Endothelial cell of umbilical vein (primary cell): ENCODE measurements at regions not wholly inside any gene's neighbourhood (a gene's known extent, or its start where the extent isn't known, plus 50 kb on each side); places are given as distances from the start of the nearest gene placed in this dataset.

Experiments
- BruUV-seq: library from RNA; stranded (reverse); fragments of 400-500 nt; replicated peaks from 2 replicates; lab custom pipeline; 2021; lab: Mats Ljungman, UMichigan
- CTCF ChIA-PET: fragments of 300-600, 350-600 bp; sonication (Branson Sonifier 250); formaldehyde crosslinking; loops from one replicate; lab custom pipeline; 2021; ENCODE audit warnings: antibody characterized with exemption, inconsistent platforms; lab: Charles Lee
- POLR2A ChIA-PET: fragments of 300-600, 350-600 bp; sonication (Branson Sonifier 250); formaldehyde crosslinking; loops from one replicate; lab custom pipeline; 2021; ENCODE audit warnings: antibody characterized with exemption, inconsistent platforms; lab: Charles Lee
- DNase-seq: peaks from one replicate; pipeline ENCODE4 v3.0.0-alpha.2; 2011; ENCODE audit warnings: low read depth, low spot score
- FAIRE-seq: peaks from 2 replicates; lab custom pipeline; 2011; peaks lifted over from hg19 to GRCh38; lab: Jason Lieb, UNC
- H2AFZ ChIP-seq: 2 replicates; pipeline ENCODE4 v1.6.0; 2012; ENCODE audit warnings: low read depth, low read length, control low read depth, inconsistent platforms
- H3K27ac ChIP-seq: 2 replicates; pipeline ENCODE4 v1.5.1; 2011; ENCODE audit warnings: low read depth, mild to moderate bottlenecking, control low read depth, low read length, moderate library complexity; ENCODE audit not compliant: insufficient read depth
- H3K27me3 ChIP-seq, 2 experiments: 2 replicates each; pipeline versions ENCODE4 v1.6.0 to v1.6.1; 2011; ENCODE audit warnings: low read length in 2 of 2, mixed read lengths in 1 of 2; ENCODE audit not compliant: control insufficient read depth in 2 of 2, insufficient read depth in 2 of 2
- H3K36me3 ChIP-seq, 2 experiments: 2 replicates in 1 of 2; 3 replicates in 1 of 2; pipeline ENCODE4 v1.5.1; 2011; ENCODE audit warnings: low read length in 2 of 2, mild to moderate bottlenecking in 1 of 2, moderate library complexity in 1 of 2; ENCODE audit not compliant: control insufficient read depth in 2 of 2, insufficient read depth in 2 of 2; ENCODE audit errors: extremely low read depth in 1 of 2
- H3K4me1 ChIP-seq: 3 replicates; pipeline ENCODE4 v1.5.1; 2011; ENCODE audit warnings: mild to moderate bottlenecking, low read length; ENCODE audit not compliant: control insufficient read depth, insufficient read depth; ENCODE audit errors: extremely low read depth
- H3K4me2 ChIP-seq: 2 replicates; pipeline ENCODE4 v1.6.1; 2011; ENCODE audit warnings: low read length, control low read depth, mixed read lengths; ENCODE audit not compliant: insufficient read depth
- H3K4me3 ChIP-seq, 3 experiments: fragments of 200-600 bp in 1 of 3; sonication (generic), shearing (Covaris generic) in 1 of 3; replicated peaks in 1 of 3; 2 replicates each; pipeline ENCODE4 v1.5.1; 2011 to 2016; ENCODE audit warnings: control low read depth in 3 of 3, low read length in 3 of 3, mild to moderate bottlenecking in 2 of 3, inconsistent platforms in 1 of 3, low read depth in 1 of 3, moderate library complexity in 1 of 3; ENCODE audit not compliant: insufficient read depth in 1 of 3
- H3K79me2 ChIP-seq: 2 replicates; pipeline ENCODE4 v1.6.0; 2012; ENCODE audit warnings: low read length, inconsistent platforms; ENCODE audit not compliant: control insufficient read depth, insufficient read depth
- H3K9ac ChIP-seq: replicated peaks from 2 replicates; pipeline ENCODE3; 2011; ENCODE audit warnings: low read length, control low read depth; ENCODE audit not compliant: insufficient read depth; ENCODE audit errors: extremely low read depth
- H3K9me1 ChIP-seq: replicated peaks from 3 replicates; pipeline ENCODE4 v1.6.0; 2011; ENCODE audit warnings: mild to moderate bottlenecking, low read length; ENCODE audit not compliant: control insufficient read depth, insufficient read depth; ENCODE audit errors: extremely low read depth
- H3K9me3 ChIP-seq: replicated peaks from 2 replicates; pipeline ENCODE4 v1.5.1; 2012; ENCODE audit warnings: low read length, inconsistent platforms; ENCODE audit not compliant: control insufficient read depth, insufficient read depth
- H4K20me1 ChIP-seq: replicated peaks from 2 replicates; pipeline ENCODE3; 2011; ENCODE audit warnings: mild to moderate bottlenecking, low read length; ENCODE audit not compliant: control insufficient read depth, insufficient read depth; ENCODE audit errors: extremely low read depth
- EZH2 ChIP-seq: IDR thresholded peaks from 2 replicates; pipeline ENCODE4 v1.6.1; 2012; ENCODE audit warnings: borderline replicate concordance, low read depth, mild to moderate bottlenecking, moderate library complexity, low read length, inconsistent platforms; ENCODE audit not compliant: severe bottlenecking
- FOS ChIP-seq: IDR thresholded peaks from 2 replicates; pipeline ENCODE4 v1.6.1; 2011; ENCODE audit warnings: mild to moderate bottlenecking, low read length, moderate library complexity, borderline replicate concordance; ENCODE audit not compliant: insufficient read depth
- GATA2 ChIP-seq: IDR thresholded peaks from 2 replicates; pipeline ENCODE4 v1.7.0; 2011; ENCODE audit warnings: low read depth, mild to moderate bottlenecking, moderate library complexity, mixed read lengths, low read length; ENCODE audit not compliant: insufficient read length, insufficient read depth
- JUN ChIP-seq: IDR thresholded peaks from 2 replicates; pipeline ENCODE4 v1.6.1; 2011; ENCODE audit warnings: borderline replicate concordance, low read depth; ENCODE audit not compliant: insufficient read length, insufficient read depth
- MAX ChIP-seq: IDR thresholded peaks from 2 replicates; pipeline ENCODE4 v1.6.1; 2011; ENCODE audit not compliant: insufficient read depth, insufficient read length
- MYC ChIP-seq: IDR thresholded peaks from one replicate; pipeline ENCODE4 v1.6.1; 2011; ENCODE audit warnings: mild to moderate bottlenecking, low read depth, low read length
- POLR2A ChIP-seq: IDR thresholded peaks from 2 replicates; pipeline ENCODE4 v1.6.1; 2012; ENCODE audit warnings: low read depth, mild to moderate bottlenecking, control low read depth, low read length
- POLR2AphosphoS5 ChIP-seq: IDR thresholded peaks from 2 replicates; pipeline ENCODE4 v1.6.1; 2012; ENCODE audit warnings: low read depth, mild to moderate bottlenecking, control low read depth, low read length, moderate library complexity; ENCODE audit not compliant: insufficient read depth
- dilution Hi-C: fragments of 300-500 bp; cut with MboI; formaldehyde crosslinking; loops from one replicate; pipeline ENCODE4 v1.15.0; 2019; ENCODE audit warnings: low sequenced_read_pairs; ENCODE audit not compliant: extremely low pct_ligation_motif_present
- intact Hi-C: fragments of 100-400 bp; cut with micrococcal nuclease; formaldehyde crosslinking; loops from one replicate; pipeline ENCODE4 v1.10.0; 2022
- TF ChIP-seq, protein P1 (sequence below), 2 donors: IDR thresholded peaks; 1 replicate in 1 of 2; 2 replicates in 1 of 2; pipeline ENCODE4 v1.5.1; 2011; ENCODE audit warnings: low read length in 2 of 2, mild to moderate bottlenecking in 2 of 2, moderate library complexity in 2 of 2, control low read depth in 1 of 2, inconsistent platforms in 1 of 2, low read depth in 1 of 2; ENCODE audit not compliant: insufficient read depth in 1 of 2; ENCODE audit errors: extremely low read depth in 1 of 2

- CTCF ChIA-PET, result interaction anchor here (1.6 kb wide), 1 partner anchor 67 kb away, joined by 4 read pairs; no protein-coding TSS in a partner anchor
- Histone ChIP-seq H2AFZ (no peak overlapping the region), H3K4me3 (no peak overlapping the region), H3K9me3 (no peaks in the 10 kb centered on the region), H3K4me2 (no peak overlapping the region), H3K36me3 (no peaks in the 10 kb centered on the region), H3K9ac (no peak overlapping the region), H3K27ac (no peak overlapping the region), H4K20me1 (no peaks in the 10 kb centered on the region), H3K27me3 (peaks cover 10 to 11% of the 10 kb centered on the region in 2 experiments), H3K79me2 (no peaks in the 10 kb centered on the region), H3K4me1 (no peaks in the 10 kb centered on the region), H3K9me1 (no peaks in the 10 kb centered on the region)
- intact Hi-C loops (no loop called here), dilution Hi-C loops (no loop called here)
- BruUV-seq, result no TSS peak
- POLR2A ChIA-PET, result no interaction called here
- DNase-seq (no peak), FAIRE-seq (no peak)
- TF ChIP-seq POLR2AphosphoS5, result no peak
- no peak for TF ChIP-seq POLR2A
- no peak for TF ChIP-seq EZH2
- TF ChIP-seq, protein P1, sequence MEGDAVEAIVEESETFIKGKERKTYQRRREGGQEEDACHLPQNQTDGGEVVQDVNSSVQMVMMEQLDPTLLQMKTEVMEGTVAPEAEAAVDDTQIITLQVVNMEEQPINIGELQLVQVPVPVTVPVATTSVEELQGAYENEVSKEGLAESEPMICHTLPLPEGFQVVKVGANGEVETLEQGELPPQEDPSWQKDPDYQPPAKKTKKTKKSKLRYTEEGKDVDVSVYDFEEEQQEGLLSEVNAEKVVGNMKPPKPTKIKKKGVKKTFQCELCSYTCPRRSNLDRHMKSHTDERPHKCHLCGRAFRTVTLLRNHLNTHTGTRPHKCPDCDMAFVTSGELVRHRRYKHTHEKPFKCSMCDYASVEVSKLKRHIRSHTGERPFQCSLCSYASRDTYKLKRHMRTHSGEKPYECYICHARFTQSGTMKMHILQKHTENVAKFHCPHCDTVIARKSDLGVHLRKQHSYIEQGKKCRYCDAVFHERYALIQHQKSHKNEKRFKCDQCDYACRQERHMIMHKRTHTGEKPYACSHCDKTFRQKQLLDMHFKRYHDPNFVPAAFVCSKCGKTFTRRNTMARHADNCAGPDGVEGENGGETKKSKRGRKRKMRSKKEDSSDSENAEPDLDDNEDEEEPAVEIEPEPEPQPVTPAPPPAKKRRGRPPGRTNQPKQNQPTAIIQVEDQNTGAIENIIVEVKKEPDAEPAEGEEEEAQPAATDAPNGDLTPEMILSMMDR (IDR thresholded peaks at IDR 0.05; ENCODE audit: extremely low read depth in 1 of 2, insufficient read depth in 1 of 2, low read depth in 1 of 2, low read length in 2 of 2), result no peak
- TF ChIP-seq GATA2, result no peak
- no peak for TF ChIP-seq FOS
- TF ChIP-seq JUN, result no peak
- no peak for TF ChIP-seq MYC
- TF ChIP-seq MAX, result no peak
Measured at GRCh38 chr17:77729587-77729986, 228.9 kb upstream of the TNRC6C start.
